ENCODE measurements at regions not wholly inside any gene's neighbourhood (a gene's known extent, or its start where the extent isn't known, plus 50 kb on each side); places are given as distances from the start of the nearest gene placed in this dataset.
"Not testable (repeated sequence)": the region's sequence is repeated elsewhere in the genome, so short reads cannot be mapped to it uniquely, and the experiment has no call there.

DNA sequence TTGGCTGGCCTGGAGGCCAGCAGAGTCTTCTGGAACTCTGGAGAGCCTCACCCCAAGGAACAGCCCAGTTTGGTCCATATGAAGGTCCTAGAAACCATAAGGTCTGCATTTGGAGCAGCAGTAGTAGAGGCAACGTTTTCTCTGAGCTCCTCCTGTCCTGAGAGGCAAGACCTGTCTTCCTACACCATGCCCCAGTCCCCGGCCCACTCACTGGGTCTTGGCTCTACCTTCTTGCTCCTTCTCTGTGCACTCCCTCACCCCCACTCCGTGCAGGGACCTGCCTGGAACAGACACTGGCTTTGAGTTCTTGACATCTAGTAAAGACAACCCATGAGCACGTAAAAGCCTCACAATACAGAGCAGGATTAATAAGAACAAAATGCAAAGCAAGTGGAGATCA is 76.6 kb downstream of the CHRD start:
- intact Hi-C loops (cut with DNase I) = no loop called here
- no peak for TF ChIP-seq CTCF (IDR thresholded peaks at IDR 0.05)

GRCh38 chr3:184457329-184457728 is 77.5 kb downstream of the CHRD start:
- intact Hi-C loops (cut with DNase I) = no loop called here
- 38 to 59% (median 48%) methylated on average over 1 of the region's 1 CpG for WGBS, 3 donors
- H3K27me3 ChIP-seq (ENCODE audit: insufficient read depth in 3 of 3, low read length in 2 of 3) = no peaks in the 10 kb centered on the region
- no peaks in the 10 kb centered on the region for H3K4me1 ChIP-seq
- TF ChIP-seq CTCF (IDR thresholded peaks at IDR 0.05) = no peak
- no peak for ATAC-seq
- H3K36me3 ChIP-seq (ENCODE audit: insufficient read depth in 1 of 2, low read depth in 1 of 2) = no peaks in the 10 kb centered on the region
- no peak for DNase-seq
- H3K9me3 ChIP-seq = no peaks in the 10 kb centered on the region
- H3K4me3 ChIP-seq = no peak overlapping the region
- H3K27ac ChIP-seq = no peak overlapping the region

More for the DNA sequence above, 76.6 kb downstream of the CHRD start:
- H3K4me1 ChIP-seq = no peaks in the 10 kb centered on the region
- H3K4me3 ChIP-seq = no peak overlapping the region
- 63 to 67% (median 66%) methylated on average over 4 of the region's 4 CpGs for WGBS, 3 donors
- no peaks in the 10 kb centered on the region for H3K9me3 ChIP-seq
- no peaks in the 10 kb centered on the region for H3K36me3 ChIP-seq (ENCODE audit: insufficient read depth in 1 of 2, low read depth in 1 of 2)
- ATAC-seq = no peak
- H3K27me3 ChIP-seq (ENCODE audit: insufficient read depth in 3 of 3, low read length in 2 of 3) = no peaks in the 10 kb centered on the region
- no peak overlapping the region for H3K27ac ChIP-seq
- DNase-seq = no peak

DNA sequence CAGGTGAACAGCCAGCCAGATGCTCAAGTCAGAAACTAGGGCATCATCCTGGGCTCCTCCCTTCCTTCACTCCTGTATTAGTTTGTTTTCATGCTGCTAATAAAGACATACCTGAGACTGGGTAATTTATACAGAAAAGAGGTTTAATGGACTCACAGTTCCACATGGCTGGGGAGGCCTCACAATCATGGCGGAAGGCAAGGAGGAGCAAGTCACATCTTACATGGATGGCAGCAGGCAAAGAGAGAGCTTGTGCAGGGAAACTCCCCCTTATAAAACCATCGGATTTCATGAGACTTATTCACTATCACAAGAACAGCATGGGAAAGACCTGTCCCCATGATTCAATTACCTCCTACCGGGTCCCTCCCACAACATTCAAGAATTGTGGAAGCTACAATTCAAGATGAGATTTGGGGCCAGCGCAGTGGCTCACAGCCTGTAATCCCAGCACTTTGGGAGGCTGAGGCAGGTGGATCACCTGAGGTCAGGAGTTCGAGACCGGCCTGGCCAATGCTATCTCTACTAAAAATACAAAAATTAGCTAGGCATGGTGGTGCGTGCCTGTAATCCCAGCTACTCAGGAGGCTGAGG is 78.0 kb downstream of the CHRD start:
- ATAC-seq; H3K4me1 ChIP-seq; intact Hi-C loops (cut with DNase I); H3K9me3 ChIP-seq; H3K36me3 ChIP-seq (ENCODE audit: insufficient read depth in 1 of 2, low read depth in 1 of 2); H3K4me3 ChIP-seq; H3K27me3 ChIP-seq (ENCODE audit: insufficient read depth in 3 of 3, low read length in 2 of 3); H3K27ac ChIP-seq; DNase-seq: not testable (repeated sequence)
- 94 to 98% (median 96%) methylated on average over 7 of the region's 7 CpGs for WGBS, 3 donors

GRCh38 chr3:184459355-184459754 is 79.5 kb downstream of the CHRD start:
- H3K36me3 ChIP-seq (ENCODE audit: insufficient read depth in 1 of 2, low read depth in 1 of 2) = no peaks in the 10 kb centered on the region
- intact Hi-C loops (cut with DNase I) = no loop called here
- H3K4me3 ChIP-seq = no peak overlapping the region
- no peak for TF ChIP-seq CTCF (IDR thresholded peaks at IDR 0.05)
- no peaks in the 10 kb centered on the region for H3K27me3 ChIP-seq (ENCODE audit: insufficient read depth in 3 of 3, low read length in 2 of 3)
- no peak overlapping the region for H3K27ac ChIP-seq
- H3K9me3 ChIP-seq = no peaks in the 10 kb centered on the region
- DNase-seq (no peak), ATAC-seq (peak in 2 of 4 donors; percentile 54 to 56)
- 59 to 64% (median 62%) methylated on average over 4 of the region's 4 CpGs for WGBS, 3 donors
- H3K4me1 ChIP-seq = no peaks in the 10 kb centered on the region

DNA sequence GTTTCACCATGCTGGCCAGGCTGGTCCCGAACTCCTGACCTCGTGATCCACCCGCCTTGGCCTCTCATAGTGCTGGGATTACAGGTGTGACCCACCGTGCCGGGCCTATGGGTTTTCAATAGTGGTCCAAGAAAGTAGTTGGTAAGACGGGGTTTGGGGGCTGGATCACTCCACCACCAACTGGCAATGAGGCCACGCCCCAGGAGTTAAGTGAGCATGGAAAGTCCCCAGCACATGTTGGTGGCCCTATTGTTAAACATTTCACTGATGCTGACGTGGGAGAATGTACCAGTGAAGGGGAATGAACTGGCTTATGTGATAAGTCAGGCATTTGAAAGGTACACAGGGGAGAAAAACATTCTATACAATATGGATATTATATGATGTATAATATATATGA is 80.4 kb downstream of the CHRD start:
- Histone ChIP-seq H3K27ac (no peak overlapping the region), H3K9me3 (no peaks in the 10 kb centered on the region), H3K4me3 (no peak overlapping the region), H3K36me3 (ENCODE audit: insufficient read depth in 1 of 2, low read depth in 1 of 2) (no peaks in the 10 kb centered on the region), H3K27me3 (ENCODE audit: insufficient read depth in 3 of 3, low read length in 2 of 3) (no peaks in the 10 kb centered on the region), H3K4me1 (no peaks in the 10 kb centered on the region)
- DNase-seq (no peak), ATAC-seq (no peak)
- no peak for TF ChIP-seq CTCF (IDR thresholded peaks at IDR 0.05)
- 82 to 86% (median 84%) methylated on average over 8 of the region's 8 CpGs for WGBS, 3 donors
- intact Hi-C loops (cut with DNase I) = no loop called here
